PFSK-1 (cell line): ENCODE measurements at regions not wholly inside any gene's neighbourhood (a gene's known extent, or its start where the extent isn't known, plus 50 kb on each side); places are given as distances from the start of the nearest gene placed in this dataset.

Experiments used
- FOXP2 ChIP-seq: optimal IDR thresholded peaks from 2 replicates; pipeline ENCODE3; 2011; ENCODE audit warnings: borderline replicate concordance, control low read depth, inconsistent platforms; ENCODE audit not compliant: insufficient read depth; ENCODE audit errors: extremely low read length, extremely low read depth
- POLR2AphosphoS5 ChIP-seq: IDR thresholded peaks from 2 replicates; pipeline ENCODE4 v1.6.1; 2012; ENCODE audit warnings: low read depth, mild to moderate bottlenecking, control low read depth, low read length, moderate library complexity
- SIN3A ChIP-seq: IDR thresholded peaks from 2 replicates; pipeline ENCODE4 v1.6.1; 2012; ENCODE audit warnings: mild to moderate bottlenecking, low read length, moderate library complexity, borderline replicate concordance; ENCODE audit not compliant: insufficient read depth
- TAF1 ChIP-seq: IDR thresholded peaks from 2 replicates; pipeline ENCODE4 v1.6.1; 2012; ENCODE audit warnings: low read length, control low read depth, borderline replicate concordance; ENCODE audit not compliant: insufficient read depth
- TF ChIP-seq, protein P1 (sequence below), 2 experiments: IDR thresholded peaks; 2 replicates each; pipeline versions ENCODE4 v1.6.1 to v1.8.0; 2011 to 2012; ENCODE audit warnings: low read depth in 2 of 2, low read length in 2 of 2, control low read depth in 1 of 2, inconsistent platforms in 1 of 2, mild to moderate bottlenecking in 1 of 2, moderate library complexity in 1 of 2; ENCODE audit not compliant: insufficient read depth in 1 of 2

DNA sequence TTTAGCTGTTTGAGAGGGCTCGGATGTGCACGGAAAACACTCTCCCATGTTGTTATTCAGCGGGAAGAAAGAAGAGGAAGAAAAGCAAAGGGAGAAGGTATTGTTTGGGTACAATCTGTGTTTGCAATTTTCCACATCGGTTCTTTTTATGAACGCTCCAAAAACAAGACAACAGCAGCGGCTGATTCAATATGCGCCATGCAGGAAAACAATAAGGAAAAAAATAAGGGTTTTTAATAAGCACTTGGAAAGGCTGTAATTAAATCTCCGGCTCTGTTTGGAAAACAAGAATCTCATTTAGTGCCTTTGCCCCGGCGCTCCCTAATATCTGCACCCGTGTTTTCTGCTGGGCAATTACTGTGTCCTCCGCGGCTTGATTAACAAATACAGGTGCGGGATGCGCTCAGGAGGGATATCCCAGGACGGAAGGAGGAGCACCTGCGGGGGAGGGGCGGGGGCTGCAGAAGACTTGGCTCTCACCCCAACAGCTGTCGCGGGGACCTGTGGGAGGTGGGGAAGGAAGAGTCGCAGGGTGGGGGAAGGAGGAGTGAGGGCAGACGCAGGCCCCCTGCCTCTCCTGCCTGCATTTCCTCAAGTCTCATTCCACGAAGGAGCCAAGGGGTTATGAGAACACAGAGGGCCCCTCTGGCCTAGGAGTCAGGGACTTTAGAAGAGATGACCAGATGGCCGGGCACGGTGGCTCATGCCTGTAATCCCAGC, 181.5 kb upstream of the PODXL start:
- TF ChIP-seq POLR2AphosphoS5 (no peak), FOXP2 (no peak), SIN3A (no peak), TAF1 (no peak)
- TF ChIP-seq, protein P1, sequence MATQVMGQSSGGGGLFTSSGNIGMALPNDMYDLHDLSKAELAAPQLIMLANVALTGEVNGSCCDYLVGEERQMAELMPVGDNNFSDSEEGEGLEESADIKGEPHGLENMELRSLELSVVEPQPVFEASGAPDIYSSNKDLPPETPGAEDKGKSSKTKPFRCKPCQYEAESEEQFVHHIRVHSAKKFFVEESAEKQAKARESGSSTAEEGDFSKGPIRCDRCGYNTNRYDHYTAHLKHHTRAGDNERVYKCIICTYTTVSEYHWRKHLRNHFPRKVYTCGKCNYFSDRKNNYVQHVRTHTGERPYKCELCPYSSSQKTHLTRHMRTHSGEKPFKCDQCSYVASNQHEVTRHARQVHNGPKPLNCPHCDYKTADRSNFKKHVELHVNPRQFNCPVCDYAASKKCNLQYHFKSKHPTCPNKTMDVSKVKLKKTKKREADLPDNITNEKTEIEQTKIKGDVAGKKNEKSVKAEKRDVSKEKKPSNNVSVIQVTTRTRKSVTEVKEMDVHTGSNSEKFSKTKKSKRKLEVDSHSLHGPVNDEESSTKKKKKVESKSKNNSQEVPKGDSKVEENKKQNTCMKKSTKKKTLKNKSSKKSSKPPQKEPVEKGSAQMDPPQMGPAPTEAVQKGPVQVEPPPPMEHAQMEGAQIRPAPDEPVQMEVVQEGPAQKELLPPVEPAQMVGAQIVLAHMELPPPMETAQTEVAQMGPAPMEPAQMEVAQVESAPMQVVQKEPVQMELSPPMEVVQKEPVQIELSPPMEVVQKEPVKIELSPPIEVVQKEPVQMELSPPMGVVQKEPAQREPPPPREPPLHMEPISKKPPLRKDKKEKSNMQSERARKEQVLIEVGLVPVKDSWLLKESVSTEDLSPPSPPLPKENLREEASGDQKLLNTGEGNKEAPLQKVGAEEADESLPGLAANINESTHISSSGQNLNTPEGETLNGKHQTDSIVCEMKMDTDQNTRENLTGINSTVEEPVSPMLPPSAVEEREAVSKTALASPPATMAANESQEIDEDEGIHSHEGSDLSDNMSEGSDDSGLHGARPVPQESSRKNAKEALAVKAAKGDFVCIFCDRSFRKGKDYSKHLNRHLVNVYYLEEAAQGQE (IDR thresholded peaks at IDR 0.05; ENCODE audit: insufficient read depth in 1 of 2, low read depth in 2 of 2, low read length in 2 of 2), result no peak

DNA sequence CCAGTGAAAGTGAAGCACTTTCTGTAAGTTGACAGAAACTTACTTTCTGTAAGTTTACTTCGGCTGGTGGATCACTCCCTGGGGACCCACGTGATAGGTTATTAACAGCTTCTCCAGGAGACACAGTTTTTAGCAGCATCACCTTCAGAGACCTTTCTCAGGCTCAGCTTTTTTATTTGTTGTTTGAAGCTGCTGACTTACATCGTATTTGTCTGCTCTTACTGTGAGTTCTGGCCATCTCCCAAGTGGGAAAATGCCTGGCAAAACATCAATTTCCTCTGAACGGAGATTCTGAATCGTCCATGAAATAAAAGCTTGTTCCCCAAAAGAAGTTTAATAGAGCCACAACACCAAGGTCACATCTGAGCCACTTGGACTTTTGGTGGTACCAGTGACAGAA, 178.7 kb upstream of the PODXL start:
- TF ChIP-seq FOXP2, result no peak
- TF ChIP-seq, protein P1 (IDR thresholded peaks at IDR 0.05; ENCODE audit: insufficient read depth in 1 of 2, low read depth in 2 of 2, low read length in 2 of 2), result no peak

DNA sequence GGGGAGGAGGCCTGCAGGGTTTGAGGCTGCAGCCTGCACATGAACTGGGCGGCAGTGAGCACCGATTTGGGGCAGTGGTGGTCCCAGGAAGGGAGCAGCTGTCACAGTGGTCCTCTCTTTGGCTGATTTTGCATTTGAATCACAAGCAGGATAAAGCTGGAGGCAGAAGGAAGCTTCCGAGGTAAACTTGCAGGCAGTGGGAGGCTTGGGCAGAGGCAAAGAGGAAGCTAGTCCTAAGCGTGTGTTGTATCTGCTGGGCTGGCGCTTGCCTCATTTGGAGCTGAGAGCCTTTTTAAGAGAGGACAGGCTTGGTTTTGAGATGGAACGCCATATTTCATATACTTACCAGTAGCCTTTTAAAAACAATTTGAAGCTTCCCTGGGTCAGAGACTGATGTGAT, 177.2 kb upstream of the PODXL start:
- TF ChIP-seq SIN3A, result no peak
- TF ChIP-seq POLR2AphosphoS5, result no peak
- no peak for TF ChIP-seq TAF1
- TF ChIP-seq, protein P1 (IDR thresholded peaks at IDR 0.05; ENCODE audit: insufficient read depth in 1 of 2, low read depth in 2 of 2, low read length in 2 of 2), result no peak
- no peak for TF ChIP-seq FOXP2

DNA sequence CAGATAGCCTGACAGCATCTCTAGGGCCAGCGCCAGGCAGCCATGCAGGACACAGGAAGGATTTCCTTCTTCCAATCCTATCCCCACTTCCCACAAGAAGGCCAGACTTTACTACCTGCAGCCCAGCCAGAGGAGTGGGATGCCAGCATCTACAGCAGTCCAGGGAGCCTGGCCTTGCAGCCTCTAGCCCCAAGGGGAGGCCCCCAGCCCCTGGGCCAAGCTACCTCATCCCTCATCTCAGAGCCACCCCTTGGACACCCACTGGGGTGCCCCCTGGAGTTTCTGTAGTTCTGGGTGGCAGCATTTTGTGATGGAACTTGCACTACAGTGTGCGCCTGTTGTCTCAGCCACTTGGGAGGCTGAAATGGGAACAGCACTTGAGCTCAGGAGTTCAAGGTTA, 170.8 kb upstream of the PODXL start:
- TF ChIP-seq TAF1 (no peak), SIN3A (no peak), FOXP2 (no peak), POLR2AphosphoS5 (no peak)
- TF ChIP-seq, protein P1 (IDR thresholded peaks at IDR 0.05; ENCODE audit: insufficient read depth in 1 of 2, low read depth in 2 of 2, low read length in 2 of 2), result no peak

DNA sequence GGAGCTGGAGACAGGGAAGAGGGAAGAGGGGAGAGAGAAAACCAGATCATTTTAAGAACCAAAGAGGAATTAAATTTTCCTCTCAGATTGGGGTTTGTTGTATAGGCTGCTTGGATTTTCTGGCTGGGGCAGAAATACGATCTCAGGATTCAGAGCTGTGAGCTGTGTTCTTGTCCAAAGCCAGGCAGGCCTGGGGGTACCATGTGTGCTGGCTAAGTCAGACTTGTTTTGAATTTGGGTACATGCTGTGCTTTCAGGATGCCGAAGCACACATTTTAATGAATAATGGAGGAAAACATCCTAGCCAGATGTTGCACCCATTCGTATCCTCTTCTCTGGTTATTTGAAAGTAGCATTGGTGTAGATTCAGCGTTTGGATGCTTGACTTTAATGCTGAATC, 170.3 kb upstream of the PODXL start:
- TF ChIP-seq SIN3A, result no peak
- TF ChIP-seq FOXP2, result no peak
